GM19395 (cell line): ENCODE measurements at regions not wholly inside any gene's neighbourhood (a gene's known extent, or its start where the extent isn't known, plus 50 kb on each side); places are given as distances from the start of the nearest gene placed in this dataset.
A peak's percentile ranks its signal among the peaks of the same experiment; 100 is the strongest.

Experiments
- ATAC-seq: cut with Tn5 transposase; IDR thresholded peaks from one replicate; pipeline ENCODE4 v1.9.1; 2021; ENCODE audit warnings: mild to moderate bottlenecking, moderate library complexity; ENCODE audit not compliant: unreplicated experiment

DNA sequence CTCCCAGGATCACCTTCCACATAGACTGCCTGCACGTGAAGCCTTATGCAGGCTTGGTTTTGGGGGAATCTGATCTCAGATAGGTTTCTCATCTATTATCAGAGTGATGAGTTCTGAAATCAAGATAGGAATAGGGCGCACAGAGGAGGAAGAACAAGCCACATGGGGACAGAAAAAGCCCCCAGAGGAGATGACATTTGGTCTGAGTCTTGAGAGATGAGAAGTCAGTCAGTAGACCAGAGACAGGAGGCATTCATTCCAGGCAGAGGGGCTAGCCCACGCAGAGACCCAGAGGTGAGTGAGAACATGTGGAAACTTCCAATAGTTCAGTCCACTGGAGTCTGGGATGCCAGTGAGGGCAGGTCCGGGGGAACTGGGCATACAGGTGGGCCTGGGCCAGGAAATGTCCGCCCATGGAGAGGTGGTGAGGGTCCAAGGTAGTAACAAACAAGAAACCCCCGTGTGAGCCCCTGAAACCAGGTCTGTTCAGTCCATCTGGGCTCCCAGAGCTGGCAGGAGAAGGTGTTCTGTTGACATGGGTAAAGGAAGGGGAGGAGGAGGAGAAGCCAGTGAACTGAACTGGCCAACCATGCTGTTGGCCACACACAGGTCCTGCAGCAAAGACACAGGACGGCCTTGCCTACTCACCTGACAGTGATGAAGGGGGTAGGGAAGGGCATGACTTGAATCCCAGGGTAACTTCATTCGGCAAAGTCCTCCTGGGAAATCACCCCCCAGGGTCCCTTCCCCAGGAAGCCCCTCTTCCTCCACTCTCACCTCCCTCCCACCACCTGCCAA lies 69.3 kb upstream of the SMNDC1 start:
- ATAC-seq: no peak

- no peak for ATAC-seq
Measured at GRCh38 chr10:110375121-110375520, 70.4 kb upstream of the SMNDC1 start.

GRCh38 chr10:110376021-110376766 lies 71.5 kb upstream of the SMNDC1 start:
- ATAC-seq: no peak

- ATAC-seq: no peak
Measured at GRCh38 chr10:110376767-110377160, 72.0 kb upstream of the SMNDC1 start.

- no peak for ATAC-seq
Measured at GRCh38 chr10:110378006-110378405, 73.3 kb upstream of the SMNDC1 start.

DNA sequence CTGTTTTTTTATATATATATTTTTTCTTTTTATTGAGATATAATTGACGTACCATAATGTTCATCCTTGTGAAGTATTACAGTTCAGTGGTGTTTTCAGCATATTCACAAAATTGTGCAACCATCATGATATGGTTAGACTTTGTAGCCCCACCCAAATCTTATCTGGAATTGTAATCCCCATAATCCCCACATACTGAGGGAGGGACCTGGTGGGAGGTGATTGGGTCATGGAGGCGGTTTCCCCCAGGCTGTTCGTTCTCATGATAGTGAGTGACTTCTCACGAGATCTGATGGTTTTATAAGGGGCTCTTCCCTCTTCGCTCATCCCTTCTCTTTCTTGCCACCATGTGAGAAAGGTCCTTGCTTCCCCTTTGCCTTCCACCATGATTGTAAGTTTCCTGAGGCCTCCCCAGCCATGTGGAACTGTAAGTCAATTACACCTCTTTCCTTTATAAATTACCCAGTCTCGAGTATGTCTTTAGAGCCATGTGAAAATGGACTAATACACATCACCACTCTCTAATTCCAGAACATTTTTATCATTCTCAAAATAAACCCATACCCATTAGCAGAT lies 73.9 kb upstream of the SMNDC1 start:
- ATAC-seq: no peak

- no peak for ATAC-seq
Measured at GRCh38 chr10:110379831-110380230, 75.1 kb upstream of the SMNDC1 start.

DNA sequence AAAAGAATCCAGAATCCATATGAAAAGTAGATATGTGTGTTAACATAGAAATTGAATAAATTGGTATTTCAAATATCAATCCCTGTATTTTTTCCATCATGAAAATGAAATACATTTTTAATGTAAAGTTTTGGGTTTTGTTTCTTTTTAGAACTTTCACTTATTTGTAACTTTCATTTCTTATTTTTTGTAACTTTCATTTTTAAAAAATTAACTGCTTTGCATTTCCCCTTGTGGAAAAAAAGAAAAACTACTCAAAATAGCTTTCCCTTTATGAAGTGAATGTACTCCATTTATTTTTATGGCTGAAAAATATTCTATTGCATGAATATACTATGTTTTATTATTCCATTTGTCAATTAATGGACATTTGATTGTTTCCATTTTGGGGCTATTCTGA lies 75.6 kb upstream of the SMNDC1 start:
- no peak for ATAC-seq

- no peak for ATAC-seq
Measured at GRCh38 chr10:110382695-110383094, 78.0 kb upstream of the SMNDC1 start.

- no peak for ATAC-seq
Measured at GRCh38 chr10:110387617-110387982, 82.9 kb upstream of the SMNDC1 start.

DNA sequence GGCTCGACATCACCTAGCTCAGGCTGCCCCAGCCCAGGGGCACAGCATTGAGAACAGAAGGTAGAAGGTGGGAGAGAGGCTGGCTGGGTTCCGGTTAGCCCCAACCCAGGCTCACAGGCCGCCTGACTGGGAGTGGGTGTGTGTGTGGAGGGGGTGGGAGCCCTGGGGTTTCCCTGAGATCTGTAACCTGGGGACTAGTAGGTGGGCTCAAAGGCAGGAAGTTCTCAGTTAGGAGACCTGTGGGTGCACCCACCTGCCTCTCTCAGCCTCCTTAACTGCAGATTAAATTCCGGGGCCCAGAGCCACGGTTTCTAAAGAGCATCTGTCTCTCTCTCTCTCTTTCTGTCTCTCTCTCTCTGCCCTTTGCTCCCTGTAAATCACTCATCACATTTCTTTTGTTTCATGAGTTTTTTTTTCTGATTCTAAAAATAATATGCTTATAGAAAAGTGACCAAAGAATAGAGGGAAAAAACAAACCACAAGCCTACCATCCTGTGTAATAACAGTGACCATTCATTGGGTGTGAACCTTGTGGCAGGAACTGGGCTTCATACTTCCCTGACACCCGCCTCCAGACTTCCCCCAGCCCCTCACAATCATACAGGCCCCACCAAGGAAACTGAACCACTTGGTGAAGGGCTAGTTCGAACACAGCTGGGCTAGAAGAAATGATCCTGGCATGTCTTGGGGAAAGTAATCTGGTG lies 83.4 kb upstream of the SMNDC1 start:
- peak; percentile 81 for ATAC-seq

- no peak for ATAC-seq
Measured at GRCh38 chr10:110388687-110389052, 84.0 kb upstream of the SMNDC1 start.

- ATAC-seq: no peak
Measured at GRCh38 chr10:110389255-110389654, 84.5 kb upstream of the SMNDC1 start.

DNA sequence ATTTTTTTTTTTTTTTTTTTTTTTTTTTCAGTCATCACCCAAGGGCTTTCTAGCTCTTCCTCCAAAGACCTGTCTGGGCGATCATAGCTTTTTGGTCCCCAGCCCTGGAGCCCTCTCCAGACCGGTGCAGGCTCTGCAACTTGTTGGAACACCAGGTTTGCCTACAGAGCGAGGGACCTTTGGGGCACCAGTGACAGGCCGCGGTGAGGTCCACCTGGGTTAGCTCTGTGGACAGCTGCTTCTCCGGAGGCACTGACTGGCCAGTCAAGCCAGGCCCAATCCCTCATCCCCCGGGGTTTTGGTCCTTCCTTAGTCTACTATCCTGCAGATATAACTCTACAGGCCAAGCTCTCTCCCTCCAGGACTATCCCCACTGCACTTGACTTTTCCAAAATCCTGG lies 86.8 kb upstream of the SMNDC1 start:
- ATAC-seq: no peak

DNA sequence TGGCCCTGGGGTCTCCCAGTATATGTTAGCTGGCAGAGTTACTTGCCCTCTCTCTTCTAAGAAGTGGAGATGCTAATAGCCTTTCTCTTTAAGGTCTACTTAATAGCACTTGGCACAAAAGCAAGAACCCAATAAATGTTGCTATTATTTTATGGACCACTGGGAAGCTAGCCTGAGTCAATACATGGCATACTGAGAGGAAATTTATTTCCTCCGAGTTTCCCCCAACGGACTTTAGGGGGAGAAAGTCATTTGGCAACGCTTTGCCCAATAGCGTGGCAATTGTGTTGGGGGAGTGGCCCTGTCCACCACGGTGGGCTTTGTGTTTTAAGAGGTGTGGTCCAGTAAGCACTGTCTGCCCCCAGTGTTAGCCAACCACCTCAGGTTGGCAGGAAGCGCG lies 87.4 kb upstream of the SMNDC1 start:
- no peak for ATAC-seq

DNA sequence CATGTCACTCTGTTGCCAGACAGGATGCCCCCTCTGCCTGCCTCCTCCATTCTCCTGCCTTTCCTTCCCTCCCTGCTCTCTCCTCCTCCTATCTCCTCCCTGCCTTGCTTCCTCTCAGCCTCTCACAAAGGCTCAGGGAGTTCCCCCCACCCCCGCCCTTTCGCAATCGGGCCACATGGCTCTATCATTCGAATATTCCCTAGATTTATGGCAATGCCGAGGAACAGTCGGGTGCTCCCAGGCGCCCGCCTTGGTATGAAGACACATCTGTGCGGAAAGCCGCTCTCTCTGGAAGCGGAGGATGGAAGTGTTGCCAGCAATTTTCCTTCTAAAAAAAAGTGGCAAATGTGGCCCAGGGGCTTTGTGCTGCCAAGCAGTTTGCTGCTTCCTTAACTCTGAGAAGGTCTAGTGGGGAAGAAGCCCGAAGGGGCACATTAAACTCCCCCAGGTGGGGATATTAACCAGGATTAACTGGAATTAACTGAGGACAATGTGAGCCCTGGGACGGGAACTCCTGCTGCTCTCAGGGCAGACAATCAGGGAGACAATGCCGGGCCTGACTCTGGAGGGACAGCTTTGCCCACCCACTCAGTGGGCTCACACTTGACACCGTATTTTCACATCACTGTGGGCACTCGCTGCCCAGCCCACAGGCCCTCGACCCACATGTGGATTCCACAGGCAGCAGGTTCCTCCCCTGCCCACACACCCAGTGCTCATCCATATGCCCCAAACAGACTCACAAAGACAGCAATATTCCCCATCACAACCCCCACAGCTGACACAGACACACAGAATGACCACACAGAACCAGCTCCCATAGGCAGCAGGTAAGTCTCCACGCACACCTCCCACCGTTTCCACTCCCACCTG lies 88.4 kb upstream of the SMNDC1 start:
- no peak for ATAC-seq

GRCh38 chr10:110393866-110394265 lies 89.1 kb upstream of the SMNDC1 start:
- no peak for ATAC-seq

DNA sequence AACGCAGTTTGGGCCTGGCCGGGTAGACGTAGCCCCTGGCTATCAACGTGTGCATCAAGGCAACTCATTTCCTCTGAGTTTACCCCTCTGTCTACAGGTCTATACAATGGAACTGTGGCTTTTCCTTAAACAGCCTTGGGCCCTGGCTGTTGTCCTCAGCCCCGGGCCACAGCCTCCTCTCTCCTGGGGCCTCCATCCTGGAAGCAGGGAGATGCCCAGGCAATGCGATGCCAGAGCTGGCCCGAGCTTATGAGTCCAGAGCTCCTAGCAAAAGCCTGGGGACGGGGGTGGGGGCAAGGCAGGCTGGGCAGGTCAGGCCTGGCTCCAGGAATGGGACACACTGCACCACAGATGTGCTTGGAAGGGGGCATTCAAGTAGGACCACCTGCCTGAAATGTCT lies 89.6 kb upstream of the SMNDC1 start:
- no peak for ATAC-seq

GRCh38 chr10:110394898-110395297 lies 90.2 kb upstream of the SMNDC1 start:
- no peak for ATAC-seq
